NOMO-1 treated with dmso at 0.1 percent for 144 hours (cell line): ENCODE measurements at regions not wholly inside any gene's neighbourhood (a gene's known extent, or its start where the extent isn't known, plus 50 kb on each side); places are given as distances from the start of the nearest gene placed in this dataset.

ENCODE experiments used
- DNase-seq: peaks from one replicate; lab custom pipeline; 2025; ENCODE audit not compliant: unreplicated experiment; lab: John Stamatoyannopoulos, UW

DNA sequence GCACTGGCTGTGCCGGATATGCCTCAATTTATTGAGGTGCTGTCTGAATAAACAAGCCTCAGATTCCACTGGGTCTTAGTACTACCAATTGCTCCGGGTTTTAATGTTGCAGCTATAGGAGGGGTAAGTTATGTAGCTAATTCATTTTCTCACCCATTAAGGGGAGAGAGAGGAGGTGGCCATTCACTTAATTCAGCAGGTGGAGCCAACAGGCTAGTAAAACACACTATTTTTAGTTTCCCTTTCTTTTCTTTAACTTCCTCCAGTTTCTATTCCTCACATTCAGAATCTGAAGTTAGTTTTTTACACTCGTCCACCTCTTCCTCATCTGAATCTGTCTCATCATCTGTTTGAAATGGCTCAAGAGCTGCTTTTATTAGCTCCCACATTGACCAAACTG, 105.6 kb upstream of the CDH10 start:
- peak; percentile 71 for DNase-seq

GRCh38 chr5:24749701-24750100, 104.9 kb upstream of the CDH10 start:
- no peak for DNase-seq

- no peak for DNase-seq
These were observed 102.5 kb upstream of the CDH10 start for GRCh38 chr5:24747327-24747726.

DNA sequence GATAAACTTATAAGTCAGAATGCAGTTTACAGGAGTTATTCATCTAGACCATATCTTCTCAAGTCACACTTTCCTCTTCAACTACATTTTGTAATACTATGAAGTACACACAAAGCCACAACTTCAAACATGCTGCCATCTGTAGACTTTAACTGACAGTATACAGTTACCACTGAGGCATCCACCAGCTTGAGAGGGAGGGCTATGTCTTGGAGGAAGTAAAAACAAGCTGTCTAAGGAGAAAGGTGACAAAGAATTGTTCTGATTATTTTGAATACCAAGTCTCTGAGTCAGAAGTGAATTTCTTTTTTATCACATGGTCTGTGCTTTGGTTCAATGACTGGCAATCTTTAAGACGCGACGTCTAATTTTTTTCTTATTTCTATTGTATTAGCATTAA, 97.6 kb upstream of the CDH10 start:
- DNase-seq, result no peak

GRCh38 chr5:24737163-24737562, 92.4 kb upstream of the CDH10 start:
- no peak for DNase-seq

GRCh38 chr5:24735284-24735683, 90.5 kb upstream of the CDH10 start:
- no peak for DNase-seq

DNA sequence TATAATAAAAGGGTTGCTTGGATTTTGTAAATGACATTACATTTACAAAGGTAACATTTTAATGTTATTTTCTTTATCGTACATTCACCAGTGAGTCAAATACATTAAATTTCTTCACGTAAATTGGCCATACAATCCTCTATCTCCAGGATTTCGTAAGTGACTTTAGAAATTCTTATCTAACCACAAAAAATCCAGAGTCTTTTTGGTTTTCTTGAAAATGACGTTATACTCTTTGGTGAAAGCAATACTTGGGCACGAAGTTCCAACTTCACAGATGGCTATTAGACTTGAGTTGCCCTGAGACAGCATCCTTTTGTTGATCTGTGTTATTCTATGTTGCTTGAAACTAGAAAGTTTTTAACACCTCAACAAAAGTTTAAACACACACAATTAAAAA, 87.4 kb upstream of the CDH10 start:
- no peak for DNase-seq

GRCh38 chr5:24720743-24721142, 76.0 kb upstream of the CDH10 start:
- DNase-seq, result no peak

DNA sequence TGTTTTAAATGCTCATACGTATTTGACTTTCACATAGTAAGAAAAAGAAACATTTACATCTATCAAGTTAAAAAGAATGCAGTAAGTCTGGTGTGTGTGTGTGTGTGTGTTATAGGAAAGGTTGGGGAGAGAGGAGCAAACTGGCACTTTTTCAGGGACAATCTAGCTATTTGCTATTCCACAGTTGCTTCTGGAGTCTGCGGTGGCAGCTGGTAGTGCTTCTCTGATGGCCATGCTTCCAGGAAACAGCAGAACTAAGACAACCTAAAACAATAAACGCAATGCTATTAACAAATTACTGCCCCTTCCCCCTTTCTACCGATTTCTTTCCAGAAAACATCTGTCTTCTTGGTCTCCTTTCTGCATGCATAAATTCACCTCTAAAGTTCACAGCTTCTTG, 70.0 kb upstream of the CDH10 start:
- DNase-seq, result no peak

- DNase-seq, result no peak
These were observed 68.2 kb upstream of the CDH10 start for GRCh38 chr5:24712947-24713346.

GRCh38 chr5:24712047-24712446, 67.3 kb upstream of the CDH10 start:
- DNase-seq, result no peak

GRCh38 chr5:24703934-24704333, 59.2 kb upstream of the CDH10 start:
- DNase-seq, result no peak
